ENCODE measurements at regions not wholly inside any gene's neighbourhood (a gene's known extent, or its start where the extent isn't known, plus 50 kb on each side); places are given as distances from the start of the nearest gene placed in this dataset.

DNA sequence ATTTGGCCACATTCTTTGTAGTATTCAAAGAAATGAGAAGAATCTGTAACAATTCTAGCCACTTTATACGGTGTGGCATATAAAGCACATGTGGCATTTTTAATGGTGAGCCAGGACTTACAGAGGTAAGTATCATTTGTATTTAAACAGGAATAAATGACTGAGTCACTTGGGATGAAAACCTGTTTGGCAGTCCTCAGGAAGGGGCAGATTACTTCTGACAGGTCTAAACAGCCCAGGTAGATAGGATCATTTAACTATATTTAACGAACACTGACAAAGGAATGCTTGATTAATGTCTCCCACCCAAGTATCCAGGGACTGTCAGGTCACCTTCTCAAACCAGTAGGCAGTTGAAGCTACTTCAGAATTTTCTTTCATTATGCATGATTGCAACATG lies 241.5 kb upstream of the SATB1 start:
- DNase-seq = no peak

DNA sequence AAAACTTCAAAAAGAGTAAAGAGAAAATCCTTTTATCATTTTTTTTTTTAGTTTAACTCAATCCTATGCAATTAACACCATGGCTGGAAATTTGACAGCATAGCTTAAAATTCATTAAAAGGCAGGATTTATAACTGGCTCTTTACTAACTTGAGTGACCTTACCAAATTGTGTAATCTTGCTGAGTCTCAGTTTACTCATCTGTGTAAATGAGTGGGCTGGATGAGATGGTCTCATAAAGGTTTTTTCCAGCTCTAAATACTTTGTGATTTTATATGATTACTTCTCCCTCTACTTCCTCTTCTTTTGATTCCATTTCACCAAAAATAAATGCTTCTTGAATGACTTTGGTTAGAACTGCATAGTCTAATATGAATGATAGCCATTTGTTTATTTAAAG lies 234.9 kb upstream of the SATB1 start:
- DNase-seq = no peak

DNA sequence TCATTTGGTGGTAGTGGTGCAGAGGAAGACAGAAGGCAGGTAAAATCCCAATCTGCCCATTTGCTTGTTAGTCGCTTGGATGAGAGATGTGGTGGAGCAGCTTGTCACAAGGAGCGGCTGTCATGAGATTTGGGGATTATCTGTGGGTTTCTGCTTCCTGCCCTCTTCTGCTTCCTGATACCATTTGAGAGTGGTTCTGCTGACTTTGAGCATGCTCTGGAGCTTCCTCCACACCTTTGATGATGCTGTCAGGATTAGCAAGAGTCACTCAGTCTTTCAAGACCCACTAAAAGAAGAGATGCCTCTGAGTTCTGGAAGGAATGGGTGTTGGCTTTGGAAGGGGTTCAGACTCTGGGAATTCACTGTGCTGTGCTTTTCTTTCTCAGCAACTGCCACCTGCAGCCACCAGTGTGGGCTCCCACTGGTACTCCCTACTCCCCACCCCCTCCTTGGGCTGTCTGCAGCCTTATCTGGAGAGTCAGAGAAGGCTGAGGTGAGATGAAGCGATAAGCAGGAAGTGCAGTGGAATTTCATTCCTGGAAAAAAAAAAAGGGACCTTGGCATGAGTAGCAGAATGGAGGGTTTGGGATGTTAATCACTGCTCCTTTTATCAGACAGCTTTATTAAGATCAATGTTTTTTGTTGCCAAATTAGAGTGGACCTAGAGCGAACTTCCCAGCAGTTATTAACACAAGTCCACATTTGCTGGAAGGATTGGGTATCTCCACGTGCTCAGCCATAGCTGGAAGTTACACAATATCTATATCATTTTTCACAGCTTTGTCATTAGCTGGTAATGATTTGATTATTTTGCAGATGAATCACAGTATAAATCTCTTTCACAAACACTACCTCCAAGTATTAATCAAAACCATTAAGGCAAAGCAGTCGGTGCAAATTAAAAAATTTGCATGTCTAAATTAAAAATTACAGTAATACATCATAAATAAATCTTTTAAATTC lies 233.0 kb upstream of the SATB1 start:
- no peak for DNase-seq

DNA sequence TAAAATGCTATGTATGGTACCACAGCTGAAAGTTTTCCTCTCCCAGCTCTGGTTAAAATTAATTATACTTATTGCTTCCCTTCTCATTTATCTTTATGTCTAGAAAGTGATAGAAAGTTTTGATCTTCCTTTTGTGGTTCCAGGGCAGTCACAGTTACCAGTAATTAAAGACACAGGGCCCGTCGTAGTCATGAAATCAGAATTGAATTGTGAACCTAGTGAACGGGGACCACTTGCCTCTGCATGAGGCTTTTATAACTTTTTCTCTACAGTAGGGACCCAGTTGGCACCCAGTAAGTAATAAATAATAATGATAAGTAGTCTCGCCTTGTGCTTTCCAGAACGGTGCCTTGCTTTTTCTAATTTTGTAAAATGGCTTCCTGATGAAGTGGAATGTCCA lies 231.7 kb upstream of the SATB1 start:
- no peak for DNase-seq

- DNase-seq = no peak
Observed at GRCh38 chr3:18656410-18656809, 231.3 kb upstream of the SATB1 start.

DNA sequence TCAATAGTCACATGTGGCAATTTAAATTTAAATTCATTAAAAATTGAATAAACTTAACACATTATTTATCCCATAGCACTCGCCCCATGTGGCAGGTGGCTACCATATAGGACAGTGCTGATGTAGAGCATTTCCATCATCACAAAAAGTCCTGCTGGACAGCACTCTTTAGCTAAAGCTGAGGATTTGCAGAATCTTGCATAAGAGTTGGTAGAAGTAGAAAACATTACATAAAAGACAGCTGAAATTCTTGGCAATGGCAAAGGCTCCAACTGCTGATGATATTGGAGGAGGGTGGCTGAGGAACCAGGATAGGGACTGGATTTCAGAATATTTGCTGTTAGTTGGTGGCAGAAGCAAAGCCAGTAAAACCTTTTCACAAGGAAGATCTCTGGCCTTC lies 230.7 kb upstream of the SATB1 start:
- DNase-seq = no peak

DNA sequence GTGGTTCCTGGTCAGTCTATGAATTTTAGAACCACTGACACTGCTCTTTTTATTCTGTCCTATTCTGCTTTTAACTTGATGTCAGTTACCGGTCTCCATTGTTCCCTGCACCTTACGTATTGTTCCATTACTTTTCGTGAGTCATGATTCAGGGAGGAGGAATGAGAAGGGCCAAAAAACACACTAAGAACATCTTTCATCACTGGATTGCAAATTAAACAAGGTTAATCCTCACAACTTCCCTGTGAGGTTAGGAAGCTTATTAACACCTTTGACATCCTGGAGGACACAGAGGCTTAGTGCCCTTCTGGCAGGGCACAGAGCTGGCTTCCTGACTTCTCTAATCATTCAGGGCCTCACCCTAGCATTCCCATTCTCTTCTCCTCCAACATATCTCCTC lies 227.6 kb upstream of the SATB1 start:
- DNase-seq = no peak

GRCh38 chr3:18650731-18651130 lies 225.6 kb upstream of the SATB1 start:
- DNase-seq = no peak

GRCh38 chr3:18649666-18650363 lies 224.7 kb upstream of the SATB1 start:
- no peak for DNase-seq

- DNase-seq = no peak
Observed at GRCh38 chr3:18648868-18649462, 223.8 kb upstream of the SATB1 start.

- DNase-seq = no peak
Observed at GRCh38 chr3:18648159-18648558, 223.0 kb upstream of the SATB1 start.

GRCh38 chr3:18645619-18646018 lies 220.5 kb upstream of the SATB1 start:
- DNase-seq = no peak

- DNase-seq = no peak
Observed at GRCh38 chr3:18643281-18643680, 218.1 kb upstream of the SATB1 start.

DNA sequence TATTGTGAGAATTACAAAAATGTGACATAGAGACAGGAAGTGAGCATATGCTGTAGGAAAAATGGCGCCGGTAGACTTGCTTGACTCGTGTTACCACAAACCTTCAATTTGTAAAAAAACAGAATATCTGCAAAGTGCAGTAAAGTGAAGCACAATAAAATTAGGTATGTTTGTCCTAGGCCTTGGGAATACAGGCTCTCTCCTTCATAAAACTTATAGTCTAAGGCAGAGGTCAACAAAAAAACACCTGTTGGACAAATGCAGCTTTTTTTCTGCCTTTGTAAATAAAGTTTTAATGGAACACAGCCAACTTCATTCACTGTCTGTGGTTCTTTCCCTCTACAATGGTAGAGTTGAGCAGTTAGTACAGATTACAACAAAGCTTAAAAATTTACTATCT lies 216.8 kb upstream of the SATB1 start:
- no peak for DNase-seq

DNA sequence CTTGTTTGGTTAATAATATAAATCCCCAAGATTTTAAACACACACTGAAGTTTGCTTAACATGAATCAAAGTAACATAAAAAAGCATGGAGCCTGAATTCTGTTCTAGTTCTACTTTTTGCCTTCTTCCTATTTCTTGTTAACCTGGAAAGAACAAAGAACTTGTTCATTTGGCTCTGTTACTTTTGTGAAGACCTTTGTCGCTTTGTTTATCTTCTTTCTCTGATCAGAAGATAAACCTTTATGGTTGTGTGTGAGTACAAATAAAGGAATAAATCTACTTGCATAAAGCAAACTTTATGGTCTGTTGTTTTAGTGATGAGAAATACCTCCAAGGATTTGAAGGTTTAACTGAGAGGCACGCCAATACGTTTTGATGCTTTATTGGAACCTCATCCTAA lies 210.1 kb upstream of the SATB1 start:
- DNase-seq = no peak

DNA sequence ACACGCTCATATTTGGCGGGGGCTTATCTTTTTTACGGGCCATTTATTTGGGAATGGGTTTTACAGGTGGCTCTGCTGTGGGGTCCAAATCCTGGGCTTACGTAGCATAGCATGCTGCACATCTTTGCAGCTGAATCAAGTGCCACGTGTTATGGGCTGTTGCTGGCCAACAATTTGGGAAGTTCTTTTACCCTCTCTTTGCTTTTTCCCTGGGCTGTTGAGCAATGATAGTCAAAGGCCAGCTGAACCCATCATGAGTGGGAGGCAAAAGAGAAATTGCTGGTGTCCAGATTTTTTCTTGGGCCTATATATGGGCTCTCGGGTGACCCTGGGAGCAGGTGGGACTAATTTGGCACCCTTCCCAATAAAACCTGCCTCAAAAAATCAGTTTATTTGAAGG lies 209.3 kb upstream of the SATB1 start:
- no peak for DNase-seq

DNA sequence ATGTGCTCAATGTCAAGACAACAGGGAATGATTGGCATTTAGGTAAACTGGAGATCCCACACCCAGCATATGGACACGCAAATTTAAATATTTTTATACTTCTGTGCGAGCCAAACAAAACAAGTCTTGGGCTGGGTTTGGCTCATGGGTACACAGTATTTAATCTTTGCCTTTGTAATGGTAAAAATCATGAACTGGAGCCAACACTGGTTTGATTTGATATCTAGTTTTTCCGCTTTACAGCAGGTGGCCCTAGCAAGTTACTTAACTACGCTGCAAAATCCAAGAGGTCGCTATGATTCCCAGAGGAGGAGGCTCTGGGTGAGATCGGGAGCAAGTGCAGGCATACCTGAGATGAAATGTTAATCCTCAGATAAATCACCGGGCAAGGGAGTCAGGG lies 207.9 kb upstream of the SATB1 start:
- DNase-seq = no peak

GRCh38 chr3:18630295-18630694 lies 205.2 kb upstream of the SATB1 start:
- no peak for DNase-seq

DNA sequence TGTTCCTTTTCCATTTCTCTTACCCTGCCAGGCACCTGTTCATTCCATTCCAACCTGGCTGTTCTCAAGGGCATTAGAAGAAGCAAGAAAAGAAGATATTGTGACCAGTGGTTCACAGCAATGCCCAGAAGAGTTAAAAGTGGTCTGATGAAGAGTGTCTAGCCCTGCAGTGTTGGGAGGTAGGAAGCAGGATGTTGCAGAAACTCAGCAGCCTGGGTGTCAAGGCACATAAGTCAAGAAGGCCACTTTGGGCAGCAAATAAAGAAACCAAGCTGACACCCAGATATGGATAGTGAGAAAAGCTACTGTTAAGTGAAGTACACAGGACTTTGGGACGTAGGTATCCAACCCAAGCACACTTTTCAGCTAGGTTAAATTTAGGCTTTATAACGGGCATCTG lies 199.9 kb upstream of the SATB1 start:
- DNase-seq = no peak

DNA sequence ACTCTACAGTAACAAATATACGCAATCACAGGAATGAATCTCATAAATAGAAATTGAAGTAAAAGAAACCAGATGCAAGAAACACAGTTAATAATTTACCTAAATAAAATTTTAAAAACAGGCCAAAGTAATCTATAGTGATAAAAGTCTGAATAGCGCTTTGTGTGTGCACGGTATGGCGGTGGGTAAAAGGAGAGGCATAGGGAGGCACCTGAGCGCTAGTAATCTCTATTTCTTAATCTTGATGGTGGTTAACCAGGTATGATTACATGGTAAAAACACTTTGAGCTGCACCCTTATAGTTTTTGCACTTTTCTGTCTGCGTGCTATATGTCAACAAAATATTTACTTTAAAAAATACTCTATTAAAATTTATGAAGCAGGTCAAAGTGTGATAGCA lies 198.1 kb upstream of the SATB1 start:
- DNase-seq = no peak

DNA sequence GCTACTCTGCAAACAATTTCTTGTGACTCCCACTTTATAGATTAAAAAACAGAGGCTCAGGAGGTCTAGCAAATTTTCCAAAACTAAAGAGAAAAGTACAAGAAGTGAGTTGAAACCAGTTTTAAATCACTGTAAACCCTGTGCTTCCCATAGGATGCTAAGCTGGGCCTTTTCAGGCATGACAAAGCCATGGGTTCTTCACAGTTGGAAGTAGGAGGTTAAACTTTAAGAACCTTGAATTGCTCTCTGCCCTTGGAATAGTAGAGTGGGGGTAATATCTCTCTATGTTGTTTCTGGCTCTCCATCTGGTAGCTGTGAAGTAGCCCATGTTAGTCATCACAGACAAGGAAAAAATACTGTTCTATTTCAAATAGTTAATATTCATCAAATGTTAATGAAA lies 193.6 kb upstream of the SATB1 start:
- DNase-seq = no peak

DNA sequence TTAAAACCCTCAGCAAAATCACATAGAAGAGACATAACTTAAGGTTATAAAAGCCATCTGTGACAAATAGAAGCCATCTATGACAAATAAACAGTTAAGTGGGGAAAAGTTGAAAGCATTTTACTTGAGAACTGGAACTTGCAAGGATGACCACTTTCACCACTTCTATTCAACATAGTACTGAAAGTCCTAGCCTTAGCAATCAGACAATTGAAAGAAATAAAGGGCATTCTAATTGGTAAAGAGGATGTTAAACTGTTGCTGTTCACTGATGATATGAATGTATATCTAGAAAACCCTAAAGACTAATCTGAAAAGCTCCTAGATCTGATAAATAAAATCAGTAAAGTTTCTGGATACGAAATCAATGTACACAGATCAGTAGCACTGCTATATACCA lies 186.9 kb upstream of the SATB1 start:
- DNase-seq = no peak

DNA sequence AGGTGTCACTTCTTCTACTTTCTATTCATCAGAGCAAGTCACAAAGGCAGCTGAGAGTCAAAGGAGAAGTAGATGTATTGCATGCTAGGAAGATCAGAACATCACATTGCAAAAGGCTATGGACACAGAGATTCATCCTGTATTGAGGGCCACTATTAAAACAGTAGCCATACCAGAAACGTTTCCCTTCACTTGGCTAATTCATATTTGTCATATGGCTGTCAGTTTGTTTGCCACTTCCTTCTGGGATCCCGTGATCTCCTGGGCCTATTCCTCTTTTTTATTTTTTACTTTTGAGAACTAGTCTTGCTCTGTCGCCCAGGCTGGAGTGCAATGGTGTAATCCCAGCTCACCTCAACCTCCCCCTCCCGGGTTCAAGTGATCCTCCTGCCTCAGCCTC lies 184.0 kb upstream of the SATB1 start:
- no peak for DNase-seq

GRCh38 chr3:18597919-18598318 lies 172.8 kb upstream of the SATB1 start:
- no peak for DNase-seq

All from activated effector memory CD4-positive, alpha-beta T cell treated with Interleukin-2 at 50 U/mL for 16 hours (primary cell).